Spleen (tissue), 11 donors: ENCODE measurements at regions not wholly inside any gene's neighbourhood (a gene's known extent, or its start where the extent isn't known, plus 50 kb on each side); places are given as distances from the start of the nearest gene placed in this dataset.
"Not testable (repeated sequence)": the region's sequence is repeated elsewhere in the genome, so short reads cannot be mapped to it uniquely, and the experiment has no call there.

ENCODE experiments used
- DNase-seq: peaks from one replicate; pipeline ENCODE4 v3.0.0-alpha.2; 2020
- H3K27ac ChIP-seq, 8 donors: fragments of 200-600 bp; sonication (generic) in 7 of 8; 1 replicate in 4 of 8; 2 replicates in 4 of 8; pipeline versions ENCODE4 v1.5.0 to v1.8.0; 2016 to 2021; ENCODE audit warnings: inconsistent platforms in 4 of 8, mild to moderate bottlenecking in 4 of 8, moderate library complexity in 1 of 8
- H3K27me3 ChIP-seq, 7 donors: fragments of 200-600 bp; sonication (generic) in 6 of 7; replicated peaks in 1 of 7; 1 replicate in 4 of 7; 2 replicates in 3 of 7; pipeline versions ENCODE4 v1.5.0 to v1.8.0; 2016 to 2021; ENCODE audit warnings: inconsistent platforms in 3 of 7, mild to moderate bottlenecking in 1 of 7
- H3K36me3 ChIP-seq, 6 donors: fragments of 200-600 bp; sonication (generic) in 5 of 6; 1 replicate in 4 of 6; 2 replicates in 2 of 6; pipeline versions ENCODE4 v1.5.0 to v1.8.0; 2016 to 2021; ENCODE audit warnings: inconsistent platforms in 2 of 6
- H3K4me1 ChIP-seq, 6 donors: fragments of 200-600 bp; sonication (generic) in 5 of 6; 1 replicate in 3 of 6; 2 replicates in 3 of 6; pipeline versions ENCODE4 v1.5.0 to v1.8.0; 2016 to 2021; ENCODE audit warnings: inconsistent platforms in 3 of 6
- H3K4me3 ChIP-seq, 8 donors: fragments of 200-600 bp; sonication (generic) in 7 of 8; 1 replicate in 4 of 8; 2 replicates in 4 of 8; pipeline versions ENCODE4 v1.5.0 to v1.8.0; 2016 to 2021; ENCODE audit warnings: inconsistent platforms in 4 of 8, mild to moderate bottlenecking in 4 of 8, moderate library complexity in 2 of 8
- H3K9me3 ChIP-seq, 8 donors: fragments of 200-600 bp; sonication (generic) in 7 of 8; 1 replicate in 4 of 8; 2 replicates in 4 of 8; pipeline versions ENCODE4 v1.5.0 to v1.8.0; 2016 to 2021; ENCODE audit warnings: inconsistent platforms in 4 of 8
- POLR2A ChIP-seq, 3 donors: fragments of 450-650 bp; IDR thresholded peaks; one replicate each; pipeline ENCODE4 v1.5.1; 2017; ENCODE audit warnings: antibody characterized with exemption in 3 of 3, mild to moderate bottlenecking in 1 of 3
- POLR2AphosphoS5 ChIP-seq, 3 donors: sonication (generic); formaldehyde crosslinking; IDR thresholded peaks; one replicate each; pipeline ENCODE4 v1.5.1; 2017; ENCODE audit warnings: antibody characterized with exemption in 3 of 3
- WGBS, 5 donors: extraction: QIAGEN DNeasy Blood & Tissue Kit in 3 of 5; methylation state at CpG; one replicate each; pipeline versions ENCODE4 v1.1.5 to v1.1.7; 2013 to 2018; 5-methylcytosine and 5-hydroxymethylcytosine counted together
- intact Hi-C: fragments of 100-400 bp; cut with DNase I; formaldehyde crosslinking; loops from one replicate; pipeline ENCODE4 v1.15.0; 2023; ENCODE audit warnings: low total_unique reads
- TF ChIP-seq, protein P1 (sequence below), 11 experiments: fragments of 200-600 bp in 7 of 11; fragments of 450-650 bp in 4 of 11; sonication (generic) in 4 of 11; IDR thresholded peaks in 8 of 11; conservative IDR thresholded peaks in 3 of 11; 1 replicate in 7 of 11; 2 replicates in 4 of 11; pipeline versions ENCODE4 v1.4.0 to v1.8.0; 2016 to 2021; ENCODE audit warnings: antibody characterized with exemption in 11 of 11, inconsistent platforms in 4 of 11, mild to moderate bottlenecking in 1 of 11
- donor health status: healthy with polysubstance abuse.
- donor health status: DM: no; HTN: no; CAD: no; lungs with moderate emphysema.
- donor health status: DM: no; HTN: no; CAD: no.
- donor health status: Bipolar disorder and iron deficiency.
- donor health status: healthy.
- donor health status: DM: no; HTN: no; CAD: no.
- donor health status: DM: yes; HTN: yes; CAD: no.

DNA sequence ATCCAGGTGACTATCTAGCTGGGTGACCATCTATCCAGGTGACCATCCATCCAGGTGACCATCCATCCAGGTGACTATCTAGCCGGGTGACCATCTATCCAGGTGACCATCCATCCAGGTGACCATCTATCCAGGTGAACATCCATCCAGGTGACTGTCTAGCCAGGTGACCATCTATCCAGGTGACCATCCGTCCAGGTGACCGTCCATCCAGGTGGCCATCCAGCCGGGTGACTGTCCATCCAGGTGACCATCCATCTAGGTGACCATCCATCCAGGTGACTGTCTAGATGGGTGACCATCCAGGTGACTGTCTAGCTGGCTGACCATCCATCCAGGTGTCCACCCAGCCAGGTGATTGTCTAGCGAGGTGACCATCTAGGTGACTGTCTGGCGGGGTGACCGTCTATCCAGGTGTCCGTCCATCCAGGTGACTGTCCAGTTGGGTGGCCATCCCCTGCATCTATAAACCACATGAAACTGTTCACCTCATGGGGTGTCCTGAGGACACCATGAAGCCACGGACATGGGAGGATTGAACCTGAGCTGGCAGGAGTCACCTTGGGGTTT, 305.3 kb downstream of the NDUFA10 start:
- WGBS, 5 donors: 81 to 96% (median 91%) methylated on average over 7 to 9 of the region's 9 CpGs
- peak; percentile 45 for DNase-seq
- no peaks in the 10 kb centered on the region for H3K27me3 ChIP-seq
- H3K27ac ChIP-seq: no peak overlapping the region
- TF ChIP-seq POLR2A (IDR thresholded peaks at IDR 0.05) (no peak), POLR2AphosphoS5 (IDR thresholded peaks at IDR 0.05) (no peak)
- TF ChIP-seq, protein P1, sequence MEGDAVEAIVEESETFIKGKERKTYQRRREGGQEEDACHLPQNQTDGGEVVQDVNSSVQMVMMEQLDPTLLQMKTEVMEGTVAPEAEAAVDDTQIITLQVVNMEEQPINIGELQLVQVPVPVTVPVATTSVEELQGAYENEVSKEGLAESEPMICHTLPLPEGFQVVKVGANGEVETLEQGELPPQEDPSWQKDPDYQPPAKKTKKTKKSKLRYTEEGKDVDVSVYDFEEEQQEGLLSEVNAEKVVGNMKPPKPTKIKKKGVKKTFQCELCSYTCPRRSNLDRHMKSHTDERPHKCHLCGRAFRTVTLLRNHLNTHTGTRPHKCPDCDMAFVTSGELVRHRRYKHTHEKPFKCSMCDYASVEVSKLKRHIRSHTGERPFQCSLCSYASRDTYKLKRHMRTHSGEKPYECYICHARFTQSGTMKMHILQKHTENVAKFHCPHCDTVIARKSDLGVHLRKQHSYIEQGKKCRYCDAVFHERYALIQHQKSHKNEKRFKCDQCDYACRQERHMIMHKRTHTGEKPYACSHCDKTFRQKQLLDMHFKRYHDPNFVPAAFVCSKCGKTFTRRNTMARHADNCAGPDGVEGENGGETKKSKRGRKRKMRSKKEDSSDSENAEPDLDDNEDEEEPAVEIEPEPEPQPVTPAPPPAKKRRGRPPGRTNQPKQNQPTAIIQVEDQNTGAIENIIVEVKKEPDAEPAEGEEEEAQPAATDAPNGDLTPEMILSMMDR (IDR thresholded peaks at IDR 0.05 in 8 of 11, conservative IDR thresholded peaks at IDR 0.05 in 3 of 11): no peak
- peaks cover 0 to 8% (median 3%) of the 10 kb centered on the region in 8 donors for H3K9me3 ChIP-seq
- no peak overlapping the region for H3K4me3 ChIP-seq
- H3K4me1 ChIP-seq: peaks cover 0 to 13% (median 0%) of the 10 kb centered on the region in 6 donors
- intact Hi-C loops: no loop called here
- no peaks in the 10 kb centered on the region for H3K36me3 ChIP-seq

DNA sequence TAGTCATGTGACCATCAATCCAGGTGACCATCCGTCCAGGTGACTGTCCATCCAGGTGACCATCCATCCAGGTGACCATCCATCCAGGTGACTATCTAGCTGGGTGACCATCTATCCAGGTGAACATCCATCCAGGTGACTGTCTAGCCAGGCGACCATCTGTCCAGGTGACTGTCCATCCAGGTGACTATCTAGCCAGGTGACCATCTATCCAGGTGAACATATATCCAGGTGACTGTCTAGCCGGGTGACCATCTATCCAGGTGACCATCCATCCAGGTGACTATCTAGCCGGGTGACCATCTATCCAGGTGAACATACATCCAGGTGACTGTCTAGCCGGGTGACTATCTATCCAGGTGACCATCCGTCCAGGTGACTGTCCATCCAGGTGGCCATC, 306.2 kb downstream of the NDUFA10 start:
- peaks cover 0 to 13% (median 0%) of the 10 kb centered on the region in 6 donors for H3K4me1 ChIP-seq
- H3K4me3 ChIP-seq, H3K36me3 ChIP-seq, H3K27ac ChIP-seq, H3K27me3 ChIP-seq, intact Hi-C loops: not testable (repeated sequence)
- peaks cover 0 to 16% (median 10%) of the 10 kb centered on the region in 8 donors for H3K9me3 ChIP-seq
- DNase-seq: peak; percentile 30
- WGBS, 5 donors: 78 to 92% (median 87%) methylated on average over 5 to 6 of the region's 6 CpGs

DNA sequence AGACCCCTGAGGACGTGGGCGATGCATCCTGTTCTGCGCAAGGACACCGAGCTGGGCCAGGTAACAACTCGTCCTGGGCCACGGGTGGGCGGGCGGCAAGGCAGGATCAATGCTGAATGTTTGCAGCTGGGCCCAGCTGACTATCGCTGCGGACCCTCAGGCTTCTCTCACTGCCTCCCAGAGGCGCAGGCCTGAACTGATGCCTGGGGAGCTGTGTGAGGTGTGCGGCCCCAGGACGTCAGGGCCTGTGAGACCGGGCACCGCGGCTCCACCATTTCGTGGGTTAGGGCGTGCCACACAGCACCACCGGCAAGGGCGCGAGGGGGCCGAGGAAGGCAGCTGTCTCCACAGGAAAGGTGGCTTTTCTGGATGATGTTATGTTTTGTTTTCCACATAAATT, 307.4 kb downstream of the NDUFA10 start:
- Histone ChIP-seq H3K27ac (no peak overlapping the region), H3K4me1 (peaks cover 0 to 13% (median 0%) of the 10 kb centered on the region in 6 donors), H3K9me3 (peaks cover 0 to 29% (median 23%) of the 10 kb centered on the region in 8 donors), H3K4me3 (no peak overlapping the region), H3K36me3 (no peaks in the 10 kb centered on the region), H3K27me3 (no peaks in the 10 kb centered on the region)
- intact Hi-C loops: no loop called here
- 90 to 94% (median 92%) methylated on average over 21 to 22 of the region's 22 CpGs for WGBS, 5 donors
- TF ChIP-seq, protein P1 (IDR thresholded peaks at IDR 0.05 in 8 of 11, conservative IDR thresholded peaks at IDR 0.05 in 3 of 11): no peak
- TF ChIP-seq POLR2AphosphoS5 (IDR thresholded peaks at IDR 0.05) (no peak), POLR2A (IDR thresholded peaks at IDR 0.05) (no peak)
- peak; percentile 58 for DNase-seq

DNA sequence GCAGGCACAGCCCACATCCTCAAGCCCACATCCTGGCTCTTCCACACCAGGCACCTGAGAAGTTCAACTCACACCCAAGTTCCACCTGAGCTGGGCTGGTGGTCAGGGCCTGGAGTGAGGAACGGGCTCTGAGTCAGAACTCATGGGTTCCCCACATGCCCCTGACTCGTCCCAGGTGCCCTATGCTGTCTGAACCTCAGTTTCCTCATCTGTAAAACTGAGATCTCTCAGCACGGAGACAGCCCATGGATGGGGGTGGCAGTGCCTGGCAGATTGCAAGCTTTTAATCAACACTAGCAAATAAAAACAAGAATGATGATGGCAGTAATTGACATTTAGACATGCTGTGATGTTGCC, 307.8 kb downstream of the NDUFA10 start:
- peaks cover 0 to 3% (median 0%) of the 10 kb centered on the region in 7 donors for H3K27me3 ChIP-seq
- intact Hi-C loops: no loop called here
- no peak overlapping the region for H3K27ac ChIP-seq
- 80 to 93% (median 87%) methylated on average over 3 of the region's 3 CpGs for WGBS, 5 donors
- no peaks in the 10 kb centered on the region for H3K36me3 ChIP-seq
- no peak overlapping the region for H3K4me3 ChIP-seq
- H3K9me3 ChIP-seq: peaks cover 0 to 33% (median 27%) of the 10 kb centered on the region in 8 donors
- H3K4me1 ChIP-seq: peaks cover 0 to 13% (median 0%) of the 10 kb centered on the region in 6 donors
- TF ChIP-seq POLR2AphosphoS5 (IDR thresholded peaks at IDR 0.05) (no peak), POLR2A (IDR thresholded peaks at IDR 0.05) (no peak)
- TF ChIP-seq, protein P1 (IDR thresholded peaks at IDR 0.05 in 8 of 11, conservative IDR thresholded peaks at IDR 0.05 in 3 of 11): no peak
- peak; percentile 64 for DNase-seq
